HFF-Myc (cell line): ENCODE measurements at regions not wholly inside any gene's neighbourhood (a gene's known extent, or its start where the extent isn't known, plus 50 kb on each side); places are given as distances from the start of the nearest gene placed in this dataset.

ENCODE experiments used
- DNase-seq: peaks from one replicate; pipeline ENCODE4 v3.0.0-alpha.2; 2011; ENCODE audit warnings: low read depth; ENCODE audit errors: extremely low read depth
- H3K4me3 ChIP-seq: replicated peaks from 2 replicates; pipeline ENCODE4 v1.5.1; 2011; ENCODE audit warnings: low read depth, mild to moderate bottlenecking, control low read depth, low read length
- CTCF ChIP-seq: IDR thresholded peaks from 2 replicates; pipeline ENCODE4 v1.5.1; 2012; ENCODE audit warnings: mild to moderate bottlenecking, low read depth, low read length, control low read depth; ENCODE audit errors: missing control alignments

- no peak for DNase-seq
- H3K4me3 ChIP-seq: no peak overlapping the region
- TF ChIP-seq CTCF: no peak
Measured at GRCh38 chr11:37026326-37026725, 428.3 kb upstream of the RAG2 start.

DNA sequence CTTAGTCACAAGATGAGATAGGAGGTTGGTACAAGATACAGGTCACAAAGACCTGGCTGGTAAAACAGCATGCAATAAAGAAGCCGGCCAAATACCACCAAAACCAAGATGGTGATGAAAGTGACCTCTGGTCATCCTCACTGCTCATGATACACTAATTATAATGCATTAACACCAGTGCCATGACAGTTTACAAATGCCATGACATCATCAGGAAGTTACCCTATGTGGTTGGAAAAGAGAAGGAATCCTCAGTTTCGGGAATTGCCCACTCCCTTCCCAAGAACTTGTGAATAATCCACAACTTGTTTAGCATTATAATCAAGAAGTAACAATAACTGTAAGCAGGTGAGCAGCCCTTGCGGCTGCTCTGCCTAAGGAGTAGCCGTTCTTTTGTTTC is 408.5 kb upstream of the RAG2 start:
- no peak for TF ChIP-seq CTCF
- DNase-seq: no peak
- H3K4me3 ChIP-seq: no peak overlapping the region

DNA sequence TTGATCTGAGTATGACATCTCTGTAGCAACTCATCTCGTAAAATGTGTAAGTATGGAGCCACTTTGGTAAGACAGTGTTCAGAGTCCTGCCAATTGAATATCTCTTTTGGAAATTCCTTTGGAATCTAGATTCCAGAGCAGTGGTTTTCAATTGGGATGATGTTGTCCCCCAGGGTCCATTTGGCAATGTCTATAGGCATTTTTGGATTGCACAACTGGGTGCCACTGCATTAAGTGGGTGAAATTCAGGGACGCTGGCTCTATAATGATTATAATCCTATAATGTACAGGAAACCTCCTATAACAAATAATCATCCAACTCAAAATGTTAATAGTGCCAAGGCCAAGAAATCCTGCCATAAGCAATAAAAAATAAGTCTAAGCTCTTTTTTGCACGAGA is 404.8 kb upstream of the RAG2 start:
- no peak for DNase-seq
- no peak overlapping the region for H3K4me3 ChIP-seq
- TF ChIP-seq CTCF: no peak

DNA sequence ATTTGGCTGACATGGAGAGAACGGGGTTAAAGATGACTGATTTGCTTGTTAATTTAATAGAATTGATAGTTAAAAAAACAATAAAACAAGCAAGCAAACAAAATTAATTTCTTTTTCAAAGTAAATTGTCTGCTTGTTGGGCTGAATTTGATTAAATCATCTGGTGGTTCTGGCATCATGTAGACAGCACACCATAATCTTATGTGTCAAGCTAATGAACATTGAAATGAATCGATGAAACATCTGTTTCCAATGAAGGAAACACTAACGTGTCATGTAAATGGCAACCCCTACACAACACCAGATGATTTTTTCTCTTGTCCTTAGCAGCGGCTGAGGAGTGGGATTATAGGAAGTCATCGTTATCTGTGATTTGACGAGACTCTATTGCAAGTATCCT is 399.6 kb upstream of the RAG2 start:
- H3K4me3 ChIP-seq: no peak overlapping the region
- TF ChIP-seq CTCF: no peak
- no peak for DNase-seq

GRCh38 chr11:36996795-36997194 is 398.8 kb upstream of the RAG2 start:
- no peak for TF ChIP-seq CTCF
- no peak for DNase-seq
- H3K4me3 ChIP-seq: no peak overlapping the region

GRCh38 chr11:36994208-36994607 is 396.2 kb upstream of the RAG2 start:
- TF ChIP-seq CTCF: no peak
- no peak for DNase-seq
- no peak overlapping the region for H3K4me3 ChIP-seq

- H3K4me3 ChIP-seq: no peak overlapping the region
- no peak for DNase-seq
- TF ChIP-seq CTCF: no peak
Measured at GRCh38 chr11:36988556-36988955, 390.5 kb upstream of the RAG2 start.
